Stimulated activated naive CD8-positive, alpha-beta T cell treated with anti-CD3 and anti-CD28 coated beads, Interleukin-15, Interleukin-2, amounts not matched to agents 100 ng/mL and 50 ng/mL, for 24 hours (primary cell): ENCODE measurements at regions not wholly inside any gene's neighbourhood (a gene's known extent, or its start where the extent isn't known, plus 50 kb on each side); places are given as distances from the start of the nearest gene placed in this dataset.

Source experiments
- H3K27ac Mint-ChIP-seq: one replicate; pipeline ENCODE4 v1.8.0; 2021; ENCODE audit warnings: mild to moderate bottlenecking, mixed read lengths
- H3K27me3 Mint-ChIP-seq: one replicate; pipeline ENCODE4 v1.8.0; 2021; ENCODE audit warnings: mixed read lengths
- H3K36me3 Mint-ChIP-seq: one replicate; pipeline ENCODE4 v1.8.0; 2021; ENCODE audit warnings: low read depth, mixed read lengths
- H3K4me1 Mint-ChIP-seq: one replicate; pipeline ENCODE4 v1.8.0; 2021; ENCODE audit warnings: low read depth, mixed read lengths
- H3K4me3 Mint-ChIP-seq: one replicate; pipeline ENCODE4 v1.8.0; 2021; ENCODE audit warnings: mild to moderate bottlenecking, mixed read lengths
- H3K9me3 Mint-ChIP-seq: one replicate; pipeline ENCODE4 v1.8.0; 2021; ENCODE audit warnings: mixed read lengths

GRCh38 chr4:27711041-27711440, 850.4 kb downstream of the STIM2 start:
- Mint-ChIP-seq H3K9me3 (peaks cover 12% of the 10 kb centered on the region), H3K36me3 (no peaks in the 10 kb centered on the region), H3K27ac (no peak overlapping the region), H3K27me3 (no peaks in the 10 kb centered on the region), H3K4me3 (no peak overlapping the region), H3K4me1 (no peaks in the 10 kb centered on the region)

- Mint-ChIP-seq H3K4me1 (no peaks in the 10 kb centered on the region), H3K36me3 (no peaks in the 10 kb centered on the region), H3K27me3 (no peaks in the 10 kb centered on the region), H3K27ac (no peak overlapping the region), H3K4me3 (no peak overlapping the region), H3K9me3 (peaks cover 8% of the 10 kb centered on the region)
These were observed 853.4 kb downstream of the STIM2 start for GRCh38 chr4:27714073-27714472.

GRCh38 chr4:27716693-27717430, 856.2 kb downstream of the STIM2 start:
- Mint-ChIP-seq H3K4me1 (no peaks in the 10 kb centered on the region), H3K4me3 (no peak overlapping the region), H3K27me3 (no peaks in the 10 kb centered on the region), H3K9me3 (peaks cover 7% of the 10 kb centered on the region), H3K36me3 (no peaks in the 10 kb centered on the region), H3K27ac (no peak overlapping the region)

- Mint-ChIP-seq H3K9me3 (peaks cover 7% of the 10 kb centered on the region), H3K27me3 (no peaks in the 10 kb centered on the region), H3K4me1 (no peaks in the 10 kb centered on the region), H3K36me3 (no peaks in the 10 kb centered on the region), H3K27ac (no peak overlapping the region), H3K4me3 (no peak overlapping the region)
These were observed 856.8 kb downstream of the STIM2 start for GRCh38 chr4:27717431-27717755.

- peaks cover 3% of the 10 kb centered on the region for H3K9me3 Mint-ChIP-seq
- no peaks in the 10 kb centered on the region for H3K4me1 Mint-ChIP-seq
- no peak overlapping the region for H3K27ac Mint-ChIP-seq
- H3K27me3 Mint-ChIP-seq, result no peaks in the 10 kb centered on the region
- no peaks in the 10 kb centered on the region for H3K36me3 Mint-ChIP-seq
- no peak overlapping the region for H3K4me3 Mint-ChIP-seq
These were observed 859.5 kb downstream of the STIM2 start for GRCh38 chr4:27720010-27720766.

- H3K27ac Mint-ChIP-seq, result no peak overlapping the region
- no peaks in the 10 kb centered on the region for H3K27me3 Mint-ChIP-seq
- H3K9me3 Mint-ChIP-seq, result peaks cover 3% of the 10 kb centered on the region
- no peaks in the 10 kb centered on the region for H3K36me3 Mint-ChIP-seq
- no peak overlapping the region for H3K4me3 Mint-ChIP-seq
- no peaks in the 10 kb centered on the region for H3K4me1 Mint-ChIP-seq
These were observed 860.6 kb downstream of the STIM2 start for GRCh38 chr4:27721193-27721592.

- no peaks in the 10 kb centered on the region for H3K9me3 Mint-ChIP-seq
- no peak overlapping the region for H3K27ac Mint-ChIP-seq
- H3K27me3 Mint-ChIP-seq, result no peaks in the 10 kb centered on the region
These were observed 868.3 kb downstream of the STIM2 start for GRCh38 chr4:27728892-27729291.

GRCh38 chr4:27742816-27743215, 882.2 kb downstream of the STIM2 start:
- no peaks in the 10 kb centered on the region for H3K27me3 Mint-ChIP-seq
- no peaks in the 10 kb centered on the region for H3K4me1 Mint-ChIP-seq
- H3K4me3 Mint-ChIP-seq, result no peak overlapping the region
- no peak overlapping the region for H3K27ac Mint-ChIP-seq
- H3K9me3 Mint-ChIP-seq, result peaks cover 10% of the 10 kb centered on the region
- no peaks in the 10 kb centered on the region for H3K36me3 Mint-ChIP-seq

More at GRCh38 chr4:27728892-27729291, 868.3 kb downstream of the STIM2 start:
- Mint-ChIP-seq H3K4me1 (no peaks in the 10 kb centered on the region), H3K4me3 (no peak overlapping the region), H3K36me3 (no peaks in the 10 kb centered on the region)

- Mint-ChIP-seq H3K36me3 (no peaks in the 10 kb centered on the region), H3K4me1 (no peaks in the 10 kb centered on the region), H3K4me3 (no peak overlapping the region)
These were observed 899.3 kb downstream of the STIM2 start for GRCh38 chr4:27759611-27760575.

GRCh38 chr4:27763830-27764525, 903.3 kb downstream of the STIM2 start:
- Mint-ChIP-seq H3K36me3 (no peaks in the 10 kb centered on the region), H3K4me1 (no peaks in the 10 kb centered on the region), H3K27ac (no peak overlapping the region), H3K4me3 (no peak overlapping the region), H3K27me3 (no peaks in the 10 kb centered on the region), H3K9me3 (peaks cover 12% of the 10 kb centered on the region)

More at GRCh38 chr4:27759611-27760575, 899.3 kb downstream of the STIM2 start:
- H3K27ac Mint-ChIP-seq, result no peak overlapping the region
- peaks cover 9% of the 10 kb centered on the region for H3K9me3 Mint-ChIP-seq
- no peaks in the 10 kb centered on the region for H3K27me3 Mint-ChIP-seq

GRCh38 chr4:27764526-27764837, 903.8 kb downstream of the STIM2 start:
- Mint-ChIP-seq H3K9me3 (peaks cover 12% of the 10 kb centered on the region), H3K27ac (no peak overlapping the region), H3K27me3 (no peaks in the 10 kb centered on the region), H3K36me3 (no peaks in the 10 kb centered on the region), H3K4me1 (no peaks in the 10 kb centered on the region), H3K4me3 (no peak overlapping the region)

GRCh38 chr4:27770895-27771294, 910.3 kb downstream of the STIM2 start:
- no peaks in the 10 kb centered on the region for H3K9me3 Mint-ChIP-seq
- H3K27me3 Mint-ChIP-seq, result no peaks in the 10 kb centered on the region
- no peak overlapping the region for H3K27ac Mint-ChIP-seq
- H3K4me3 Mint-ChIP-seq, result no peak overlapping the region
- no peaks in the 10 kb centered on the region for H3K4me1 Mint-ChIP-seq
- no peaks in the 10 kb centered on the region for H3K36me3 Mint-ChIP-seq

GRCh38 chr4:27775156-27775555, 914.5 kb downstream of the STIM2 start:
- H3K27me3 Mint-ChIP-seq, result no peaks in the 10 kb centered on the region
- H3K4me3 Mint-ChIP-seq, result no peak overlapping the region
- no peaks in the 10 kb centered on the region for H3K36me3 Mint-ChIP-seq
- H3K27ac Mint-ChIP-seq, result no peak overlapping the region
- no peaks in the 10 kb centered on the region for H3K4me1 Mint-ChIP-seq
- no peaks in the 10 kb centered on the region for H3K9me3 Mint-ChIP-seq

- H3K4me1 Mint-ChIP-seq, result no peaks in the 10 kb centered on the region
- no peaks in the 10 kb centered on the region for H3K36me3 Mint-ChIP-seq
- no peaks in the 10 kb centered on the region for H3K9me3 Mint-ChIP-seq
- no peak overlapping the region for H3K4me3 Mint-ChIP-seq
- H3K27ac Mint-ChIP-seq, result no peak overlapping the region
- H3K27me3 Mint-ChIP-seq, result no peaks in the 10 kb centered on the region
These were observed 919.2 kb downstream of the STIM2 start for GRCh38 chr4:27779827-27780226.
